SK-N-SH treated with all-trans-retinoic acid at 6 μM for 48 hours (cell line): ENCODE measurements at regions not wholly inside any gene's neighbourhood (a gene's known extent, or its start where the extent isn't known, plus 50 kb on each side); places are given as distances from the start of the nearest gene placed in this dataset.

Experiments used
- ATAC-seq: fragments of 200-7000 bp; cut with Tn5 transposase; 3 replicates; pipeline ENCODE4 v1.9.1; 2020; ENCODE audit warnings: mild to moderate bottlenecking, moderate library complexity
- ARNTL ChIP-seq: fragments of 450-650 bp; formaldehyde crosslinking; IDR thresholded peaks from 2 replicates; pipeline ENCODE4 v1.5.0; 2020; ENCODE audit warnings: low read depth, mild to moderate bottlenecking, moderate library complexity, borderline replicate concordance
- BACH2 ChIP-seq: fragments of 250-450 bp; sonication (Bioruptor Pico); IDR thresholded peaks from 2 replicates; pipeline ENCODE4 v1.9.0; 2021; ENCODE audit warnings: mild to moderate bottlenecking, borderline replicate concordance
- CSRNP3 ChIP-seq: fragments of 250-450 bp; sonication (Bioruptor Pico); IDR thresholded peaks from 2 replicates; pipeline ENCODE4 v1.5.1; 2021; ENCODE audit warnings: mild to moderate bottlenecking, moderate library complexity
- ESRRG ChIP-seq: fragments of 250-450 bp; sonication (Bioruptor Pico); IDR thresholded peaks from 2 replicates; pipeline ENCODE4 v1.6.1; 2021; ENCODE audit warnings: mild to moderate bottlenecking
- GLIS3 ChIP-seq: fragments of 250-450 bp; sonication (Bioruptor Pico); IDR thresholded peaks from 2 replicates; pipeline ENCODE4 v1.5.0; 2020; ENCODE audit warnings: mild to moderate bottlenecking, moderate library complexity
- ISL1 ChIP-seq: fragments of 250-450 bp; sonication (Bioruptor Pico); IDR thresholded peaks from 2 replicates; pipeline ENCODE4 v2.1.2; 2022; ENCODE audit warnings: mild to moderate bottlenecking, moderate library complexity
- OSR1 ChIP-seq: fragments of 250-450 bp; sonication (Bioruptor Pico); IDR thresholded peaks from 2 replicates; pipeline ENCODE4 v1.8.0; 2022; ENCODE audit warnings: moderate library complexity, mild to moderate bottlenecking, inconsistent platforms
- PATZ1 ChIP-seq: fragments of 250-450 bp; sonication (Bioruptor Pico); IDR thresholded peaks from 2 replicates; pipeline ENCODE4 v1.8.0; 2020; ENCODE audit warnings: mild to moderate bottlenecking, moderate library complexity, borderline replicate concordance
- POU6F1 ChIP-seq: fragments of 250-450 bp; sonication (Bioruptor Pico); IDR thresholded peaks from 2 replicates; pipeline ENCODE4 v1.8.0; 2021; ENCODE audit warnings: low read depth, mild to moderate bottlenecking, moderate library complexity, borderline replicate concordance
- PPARA ChIP-seq: fragments of 250-450 bp; sonication (Bioruptor Pico); IDR thresholded peaks from 2 replicates; pipeline ENCODE4 v1.5.0; 2020; ENCODE audit warnings: mild to moderate bottlenecking, borderline replicate concordance
- SNAI2 ChIP-seq: fragments of 250-450 bp; sonication (Bioruptor Pico); IDR thresholded peaks from 2 replicates; pipeline ENCODE4 v1.5.0; 2020; ENCODE audit warnings: mild to moderate bottlenecking, moderate library complexity
- TOX ChIP-seq: fragments of 250-450 bp; sonication (Bioruptor Pico); IDR thresholded peaks from 2 replicates; pipeline ENCODE4 v1.8.0; 2021; ENCODE audit warnings: mild to moderate bottlenecking, moderate library complexity, borderline replicate concordance
- TSHZ2 ChIP-seq: fragments of 250-450 bp; sonication (Bioruptor Pico); IDR thresholded peaks from 2 replicates; pipeline ENCODE4 v1.5.0; 2020; ENCODE audit warnings: mild to moderate bottlenecking, moderate library complexity
- ZC3H10 ChIP-seq: fragments of 250-450 bp; sonication (Bioruptor Pico); IDR thresholded peaks from 2 replicates; pipeline ENCODE4 v1.5.1; 2021; ENCODE audit warnings: mild to moderate bottlenecking, moderate library complexity
- ZFP3 ChIP-seq: fragments of 250-450 bp; sonication (Bioruptor Pico); IDR thresholded peaks from 2 replicates; pipeline ENCODE4 v1.5.0; 2020; ENCODE audit warnings: mild to moderate bottlenecking, moderate library complexity
- ZFP30 ChIP-seq: fragments of 450-650 bp; formaldehyde crosslinking; IDR thresholded peaks from 2 replicates; pipeline ENCODE4 v1.5.0; 2022; ENCODE audit warnings: mild to moderate bottlenecking, moderate library complexity
- ZNF565 ChIP-seq: fragments of 450-650 bp; formaldehyde crosslinking; conservative IDR thresholded peaks from 2 replicates; pipeline ENCODE4 v1.5.0; 2020; ENCODE audit warnings: low read depth, mild to moderate bottlenecking, moderate library complexity
- ZNF70 ChIP-seq: fragments of 450-650 bp; formaldehyde crosslinking; IDR thresholded peaks from 2 replicates; pipeline ENCODE4 v1.5.0; 2020; ENCODE audit warnings: mild to moderate bottlenecking, moderate library complexity
- ZNF8 ChIP-seq: fragments of 450-650 bp; formaldehyde crosslinking; IDR thresholded peaks from 2 replicates; pipeline ENCODE4 v1.5.0; 2020; ENCODE audit warnings: mild to moderate bottlenecking, moderate library complexity

- ATAC-seq: no peak
- TF ChIP-seq PATZ1: no peak
- TF ChIP-seq ZNF565 (CRISPR knock-in tag): no peak
- TF ChIP-seq ZFP30 (CRISPR knock-in tag): no peak
- TF ChIP-seq GLIS3 (CRISPR knock-in tag): no peak
- TF ChIP-seq CSRNP3 (CRISPR knock-in tag): no peak
- no peak for TF ChIP-seq PPARA
- TF ChIP-seq TSHZ2 (CRISPR knock-in tag): no peak
- TF ChIP-seq ISL1 (CRISPR knock-in tag): no peak
- TF ChIP-seq ZFP3 (CRISPR knock-in tag): no peak
- no peak for TF ChIP-seq ZC3H10
- no peak for TF ChIP-seq ESRRG (CRISPR knock-in tag)
- TF ChIP-seq TOX (CRISPR knock-in tag): no peak
- no peak for TF ChIP-seq BACH2 (CRISPR knock-in tag)
- TF ChIP-seq OSR1 (CRISPR knock-in tag): no peak
- TF ChIP-seq POU6F1: no peak
- no peak for TF ChIP-seq SNAI2 (CRISPR knock-in tag)
- TF ChIP-seq ZNF8 (CRISPR knock-in tag): no peak
- TF ChIP-seq ZNF70 (CRISPR knock-in tag): no peak
Observed at GRCh38 chr4:95610061-95610569, 61.3 kb upstream of the UNC5C start.

GRCh38 chr4:95606739-95607138 lies 58.0 kb upstream of the UNC5C start:
- TF ChIP-seq POU6F1 (no peak), ZFP30 (CRISPR knock-in tag) (no peak), PATZ1 (no peak), ZNF70 (CRISPR knock-in tag) (no peak), TOX (CRISPR knock-in tag) (no peak)
- no peak for ATAC-seq

- ATAC-seq: no peak
- TF ChIP-seq GLIS3 (CRISPR knock-in tag): no peak
- TF ChIP-seq ZNF70 (CRISPR knock-in tag): no peak
- no peak for TF ChIP-seq ARNTL (CRISPR knock-in tag)
- no peak for TF ChIP-seq CSRNP3 (CRISPR knock-in tag)
- TF ChIP-seq ESRRG (CRISPR knock-in tag): no peak
- TF ChIP-seq PPARA: no peak
- no peak for TF ChIP-seq ZNF565 (CRISPR knock-in tag)
- no peak for TF ChIP-seq TSHZ2 (CRISPR knock-in tag)
- no peak for TF ChIP-seq TOX (CRISPR knock-in tag)
- no peak for TF ChIP-seq ZC3H10
Observed at GRCh38 chr4:95603393-95603792, 54.6 kb upstream of the UNC5C start.
